ENCODE measurements at regions not wholly inside any gene's neighbourhood (a gene's known extent, or its start where the extent isn't known, plus 50 kb on each side); places are given as distances from the start of the nearest gene placed in this dataset.

GRCh38 chr17:17403065-17403464, 73.7 kb upstream of the MED9 start:
- no peak overlapping the region for H3K9ac ChIP-seq (ENCODE audit: insufficient read depth, low read length)
- TF ChIP-seq EZH2 (IDR thresholded peaks at IDR 0.05; ENCODE audit: low read length, missing control alignments) (no peak), CTCF (conservative IDR thresholded peaks at IDR 0.05 in 1 of 2, IDR thresholded peaks at IDR 0.05 in 1 of 2; ENCODE audit: low read depth in 1 of 2, low read length in 2 of 2) (no peak)
- no peaks in the 10 kb centered on the region for H3K9me3 ChIP-seq (ENCODE audit: control insufficient read depth, insufficient read depth, low read depth, low read length)
- no peaks in the 10 kb centered on the region for H3K79me2 ChIP-seq (ENCODE audit: control insufficient read depth, insufficient read depth, low read length)
- H3K36me3 ChIP-seq (ENCODE audit: control insufficient read depth, insufficient read depth, low read length), result no peaks in the 10 kb centered on the region
- DNase-seq (ENCODE audit: low read depth in 2 of 2), result no peak
- no peak overlapping the region for H2AFZ ChIP-seq (ENCODE audit: low read length)
- H3K4me2 ChIP-seq (ENCODE audit: extremely low read depth, insufficient read depth, low read length), result no peak overlapping the region
- H3K27ac ChIP-seq (ENCODE audit: insufficient read depth, low read length), result no peak overlapping the region
- peaks cover 2% of the 10 kb centered on the region for H3K4me1 ChIP-seq (ENCODE audit: control insufficient read depth, extremely low read depth, insufficient read depth, low read length)
- no peak overlapping the region for H3K4me3 ChIP-seq (replicated peaks in 1 of 4; ENCODE audit: control extremely low read depth in 1 of 4, insufficient read depth in 1 of 4, low read depth in 3 of 4, low read length in 4 of 4)
- peaks cover 4% of the 10 kb centered on the region for H3K27me3 ChIP-seq (ENCODE audit: control insufficient read depth, insufficient read depth, low read length)
- no peaks in the 10 kb centered on the region for H4K20me1 ChIP-seq (ENCODE audit: control insufficient read depth, extremely low read depth, insufficient read depth, low read length)

- Histone ChIP-seq H2AFZ (ENCODE audit: low read length) (no peak overlapping the region), H3K9me3 (ENCODE audit: control insufficient read depth, insufficient read depth, low read depth, low read length) (no peaks in the 10 kb centered on the region), H3K4me2 (ENCODE audit: extremely low read depth, insufficient read depth, low read length) (no peak overlapping the region), H4K20me1 (ENCODE audit: control insufficient read depth, extremely low read depth, insufficient read depth, low read length) (no peaks in the 10 kb centered on the region), H3K9ac (ENCODE audit: insufficient read depth, low read length) (no peak overlapping the region), H3K27ac (ENCODE audit: insufficient read depth, low read length) (no peak overlapping the region), H3K79me2 (ENCODE audit: control insufficient read depth, insufficient read depth, low read length) (no peaks in the 10 kb centered on the region), H3K27me3 (ENCODE audit: control insufficient read depth, insufficient read depth, low read length) (peaks cover 4% of the 10 kb centered on the region), H3K36me3 (ENCODE audit: control insufficient read depth, insufficient read depth, low read length) (no peaks in the 10 kb centered on the region), H3K4me3 (replicated peaks in 1 of 4; ENCODE audit: control extremely low read depth in 1 of 4, insufficient read depth in 1 of 4, low read depth in 3 of 4, low read length in 4 of 4) (no peak overlapping the region), H3K4me1 (ENCODE audit: control insufficient read depth, extremely low read depth, insufficient read depth, low read length) (peaks cover 4% of the 10 kb centered on the region)
- no peak for DNase-seq (ENCODE audit: low read depth in 2 of 2)
- TF ChIP-seq EZH2 (IDR thresholded peaks at IDR 0.05; ENCODE audit: low read length, missing control alignments) (no peak), CTCF (conservative IDR thresholded peaks at IDR 0.05 in 1 of 2, IDR thresholded peaks at IDR 0.05 in 1 of 2; ENCODE audit: low read depth in 1 of 2, low read length in 2 of 2) (no peak)
Observed at GRCh38 chr17:17403899-17404576, 72.8 kb upstream of the MED9 start.

- no peak for DNase-seq (ENCODE audit: low read depth in 2 of 2)
- no peaks in the 10 kb centered on the region for H3K36me3 ChIP-seq (ENCODE audit: control insufficient read depth, insufficient read depth, low read length)
Observed at GRCh38 chr17:17405673-17406072, 71.1 kb upstream of the MED9 start.

More at GRCh38 chr17:17405673-17406072, 71.1 kb upstream of the MED9 start:
- no peak overlapping the region for H3K27ac ChIP-seq (ENCODE audit: insufficient read depth, low read length)
- no peak overlapping the region for H3K4me2 ChIP-seq (ENCODE audit: extremely low read depth, insufficient read depth, low read length)
- H3K9me3 ChIP-seq (ENCODE audit: control insufficient read depth, insufficient read depth, low read depth, low read length), result no peaks in the 10 kb centered on the region
- H4K20me1 ChIP-seq (ENCODE audit: control insufficient read depth, extremely low read depth, insufficient read depth, low read length), result no peaks in the 10 kb centered on the region
- peaks cover 4% of the 10 kb centered on the region for H3K27me3 ChIP-seq (ENCODE audit: control insufficient read depth, insufficient read depth, low read length)
- no peak overlapping the region for H3K9ac ChIP-seq (ENCODE audit: insufficient read depth, low read length)
- peaks cover 4% of the 10 kb centered on the region for H3K4me1 ChIP-seq (ENCODE audit: control insufficient read depth, extremely low read depth, insufficient read depth, low read length)
- no peak overlapping the region for H2AFZ ChIP-seq (ENCODE audit: low read length)
- TF ChIP-seq CTCF (conservative IDR thresholded peaks at IDR 0.05 in 1 of 2, IDR thresholded peaks at IDR 0.05 in 1 of 2; ENCODE audit: low read depth in 1 of 2, low read length in 2 of 2) (no peak), EZH2 (IDR thresholded peaks at IDR 0.05; ENCODE audit: low read length, missing control alignments) (no peak)
- no peak overlapping the region for H3K4me3 ChIP-seq (replicated peaks in 1 of 4; ENCODE audit: control extremely low read depth in 1 of 4, insufficient read depth in 1 of 4, low read depth in 3 of 4, low read length in 4 of 4)
- no peaks in the 10 kb centered on the region for H3K79me2 ChIP-seq (ENCODE audit: control insufficient read depth, insufficient read depth, low read length)

Data from fibroblast of lung (primary cell).